ENCODE measurements at regions not wholly inside any gene's neighbourhood (a gene's known extent, or its start where the extent isn't known, plus 50 kb on each side); places are given as distances from the start of the nearest gene placed in this dataset.
"Not testable (repeated sequence)": the region's sequence is repeated elsewhere in the genome, so short reads cannot be mapped to it uniquely, and the experiment has no call there.

DNA sequence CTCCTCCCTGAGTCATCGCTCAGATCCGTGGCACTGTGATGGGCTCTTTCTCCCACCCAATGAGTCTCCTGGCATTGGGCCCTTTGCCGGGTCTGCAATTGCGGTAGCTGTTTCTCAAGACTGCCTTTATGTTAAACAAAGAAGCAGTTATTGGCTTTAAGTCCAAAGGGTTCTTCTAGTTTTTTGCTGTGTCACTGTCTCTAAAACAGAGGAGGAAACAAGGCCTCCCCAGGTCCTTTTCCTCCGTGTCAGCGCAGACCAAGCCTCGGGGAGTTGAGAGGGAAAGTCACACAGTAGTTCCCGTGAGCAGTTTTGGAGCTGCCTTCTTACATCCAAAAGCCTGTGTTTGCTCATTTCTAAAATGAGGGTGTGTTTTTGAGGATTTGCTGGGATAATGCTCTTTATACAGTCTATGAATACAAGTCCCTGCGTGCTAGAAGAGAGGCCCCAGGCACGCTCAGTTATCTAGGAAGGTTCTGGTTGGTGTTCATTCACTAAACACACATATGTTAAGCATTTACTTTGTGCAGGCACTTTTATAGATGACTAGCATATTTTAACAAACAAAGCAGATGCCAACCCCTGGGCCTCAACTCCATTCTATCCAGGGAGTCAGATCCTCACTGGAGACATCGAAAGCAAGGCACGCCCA lies 126.0 kb upstream of the PZP start:
- peak; percentile 19 for DNase-seq

DNA sequence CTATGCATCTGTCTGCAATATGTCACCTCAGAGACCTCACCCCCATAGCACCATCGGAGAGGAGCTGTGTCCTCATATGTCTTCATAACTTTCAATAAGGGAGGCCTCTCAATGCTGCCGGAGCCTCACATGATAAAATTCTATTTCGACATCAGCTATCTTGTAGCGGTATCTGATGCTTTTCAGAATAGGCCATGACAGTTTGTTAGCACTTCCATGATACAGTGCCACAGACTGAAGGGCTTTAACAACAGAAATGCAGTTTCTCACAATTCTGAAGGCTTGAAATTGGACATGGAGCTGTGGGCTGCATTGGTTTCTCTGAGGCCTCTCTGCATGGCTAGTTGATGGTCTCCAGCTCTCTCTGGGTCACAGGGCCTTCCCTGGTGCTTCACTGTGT lies 125.0 kb upstream of the PZP start:
- DNase-seq = no peak

DNA sequence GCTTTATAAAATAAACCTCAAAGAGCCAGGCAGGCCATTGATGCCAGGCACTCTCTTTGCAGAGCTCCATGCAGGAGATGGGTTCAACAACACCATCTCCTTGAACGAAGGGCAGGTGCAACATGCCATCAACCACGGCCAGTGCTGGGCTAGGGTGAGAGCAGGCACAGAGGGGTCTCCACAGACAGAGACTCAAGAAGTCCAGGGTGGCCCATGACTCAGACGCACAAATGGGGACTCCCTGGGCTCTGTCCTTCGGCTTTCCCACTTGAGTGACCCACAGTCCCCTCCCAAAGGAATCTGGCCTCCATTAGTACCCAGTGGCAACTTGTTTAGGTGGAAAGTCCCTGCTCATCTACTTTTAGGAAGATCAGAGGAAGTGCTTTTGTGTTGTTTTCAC lies 124.4 kb upstream of the PZP start:
- DNase-seq = no peak

DNA sequence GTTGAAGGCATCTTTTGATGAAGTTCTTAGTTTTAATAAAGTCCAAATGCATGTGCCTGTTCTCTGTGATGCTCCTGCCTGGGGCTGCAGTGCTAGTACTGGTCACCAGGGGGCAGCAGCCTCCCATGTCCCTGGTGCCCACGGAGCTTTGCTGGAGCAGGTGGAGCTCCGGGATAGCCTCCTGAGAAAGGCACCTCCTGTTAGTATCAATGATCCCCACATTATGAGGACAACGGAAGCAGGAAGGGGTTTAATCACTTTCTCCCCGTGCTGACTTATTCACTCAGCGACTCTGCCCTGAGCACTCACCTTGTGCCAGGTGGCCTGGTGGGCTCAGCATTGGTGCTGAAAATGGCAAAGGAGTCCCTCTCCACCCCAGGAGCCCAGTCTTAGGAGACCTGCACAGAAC lies 123.0 kb upstream of the PZP start:
- peak; percentile 53 for DNase-seq

DNA sequence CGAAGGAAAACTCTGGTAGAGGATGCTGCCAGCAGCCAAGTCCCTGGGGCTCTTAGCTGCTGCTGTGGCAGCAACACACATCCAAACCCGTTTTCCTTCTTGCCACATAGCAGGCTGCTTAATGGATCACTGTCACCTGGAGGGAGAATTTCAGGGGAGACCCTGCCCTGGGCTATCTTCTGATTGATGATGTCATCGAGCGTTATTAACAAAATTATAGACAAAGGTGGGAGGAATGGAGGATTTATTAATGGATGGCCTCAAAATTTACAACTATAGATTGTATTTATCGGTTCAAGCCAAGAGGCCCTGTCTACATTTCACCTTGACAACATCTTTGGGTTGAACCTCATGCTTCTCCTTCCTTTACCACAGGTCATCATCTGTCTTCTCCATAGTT lies 120.8 kb upstream of the PZP start:
- DNase-seq = no peak

DNA sequence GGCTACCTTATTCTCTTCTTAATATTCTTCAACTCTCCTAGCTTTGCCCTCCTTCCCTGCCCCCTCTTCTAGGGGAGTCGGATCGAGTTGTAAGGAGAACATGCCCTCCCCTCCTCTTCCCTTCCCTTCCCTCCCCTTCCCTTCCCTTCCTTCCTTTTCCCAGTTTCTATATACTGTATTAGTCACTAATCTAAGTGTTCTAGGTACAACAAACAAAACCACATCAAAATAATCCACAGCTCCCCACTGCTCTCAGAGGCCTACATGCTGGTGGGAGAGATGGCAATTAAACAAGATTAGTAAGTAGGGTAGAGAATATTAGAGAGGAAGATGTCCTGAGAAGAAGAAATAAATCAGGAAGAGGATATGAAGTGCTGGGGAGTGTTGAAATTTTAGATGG lies 119.9 kb upstream of the PZP start:
- no peak for DNase-seq

DNA sequence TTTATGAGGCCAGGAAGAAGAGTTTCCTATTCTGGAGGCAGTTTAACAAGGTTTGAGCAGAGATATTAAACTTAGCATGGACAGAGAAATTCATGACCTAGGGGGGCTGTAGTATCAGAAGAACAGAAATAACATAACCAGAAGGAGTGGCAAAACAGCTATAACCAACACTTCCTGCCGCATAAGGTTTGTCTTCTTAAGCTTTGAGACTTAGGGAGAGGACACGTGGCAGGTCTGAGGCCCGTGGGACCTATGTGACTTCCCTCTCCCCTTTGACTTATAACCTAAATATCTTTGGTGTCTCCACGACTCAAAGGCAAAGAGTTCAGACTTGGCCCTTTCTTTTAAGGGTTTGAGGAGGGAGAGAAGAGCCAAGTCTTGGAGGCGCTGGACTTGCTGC lies 119.1 kb upstream of the PZP start:
- DNase-seq = no peak

DNA sequence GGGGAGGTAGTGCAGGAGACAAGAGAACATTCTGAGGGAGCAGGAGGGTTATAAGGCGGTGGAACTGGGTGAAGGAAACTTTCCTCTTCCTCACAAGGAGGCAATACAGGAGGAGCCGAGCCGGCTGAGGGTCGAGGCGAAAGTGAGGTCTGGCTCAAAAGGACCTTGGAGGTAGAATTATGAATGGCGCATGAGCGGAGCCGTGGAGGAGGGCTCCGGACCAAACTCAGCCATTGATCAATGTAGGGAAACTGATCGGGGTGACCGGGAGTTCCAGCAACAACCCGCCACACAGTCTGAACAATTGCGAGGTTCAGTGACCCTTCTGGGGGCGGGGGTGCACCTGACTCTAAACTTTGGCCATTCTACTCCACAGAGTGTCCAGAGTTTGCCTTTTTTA lies 118.7 kb upstream of the PZP start:
- DNase-seq = not testable (repeated sequence)

DNA sequence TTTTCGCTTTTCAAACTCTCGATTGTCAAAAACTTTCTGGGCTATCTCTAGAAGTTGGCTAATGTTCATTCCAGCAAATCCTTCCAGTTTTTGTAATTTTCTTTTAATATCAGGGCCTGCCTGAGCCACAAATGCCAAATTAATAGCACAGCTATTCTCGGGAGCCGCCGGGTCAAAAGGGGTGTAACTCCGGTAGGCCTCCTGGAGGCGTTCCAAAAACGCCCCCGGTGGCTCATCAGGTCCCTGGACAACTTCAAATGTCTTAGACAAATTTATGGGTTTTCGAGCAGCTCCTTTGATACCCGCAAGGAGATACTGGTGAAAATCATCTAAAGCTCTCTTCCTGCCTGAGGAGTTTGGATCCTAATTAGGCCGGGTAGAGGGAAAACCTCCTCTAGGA lies 117.9 kb upstream of the PZP start:
- no peak for DNase-seq

DNA sequence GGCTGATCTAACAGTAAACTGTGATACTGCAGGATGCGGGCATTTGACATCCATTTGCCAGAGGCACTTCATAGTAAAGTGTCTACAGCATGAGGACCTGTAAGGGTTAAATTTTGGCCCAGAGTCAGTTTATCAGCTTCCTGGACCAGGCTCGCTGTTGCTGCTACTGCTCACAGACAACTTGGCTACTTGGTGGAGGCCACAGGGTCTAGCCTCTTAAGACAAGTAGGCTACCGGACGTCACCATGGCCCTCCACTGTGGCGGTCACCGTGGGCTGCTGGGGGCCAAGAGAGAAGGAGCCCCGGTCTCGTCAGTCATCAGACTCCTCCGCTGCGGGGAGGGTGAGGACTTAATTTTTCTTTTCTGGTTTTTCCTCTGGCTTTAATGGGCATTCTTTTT lies 117.3 kb upstream of the PZP start:
- DNase-seq = no peak

DNA sequence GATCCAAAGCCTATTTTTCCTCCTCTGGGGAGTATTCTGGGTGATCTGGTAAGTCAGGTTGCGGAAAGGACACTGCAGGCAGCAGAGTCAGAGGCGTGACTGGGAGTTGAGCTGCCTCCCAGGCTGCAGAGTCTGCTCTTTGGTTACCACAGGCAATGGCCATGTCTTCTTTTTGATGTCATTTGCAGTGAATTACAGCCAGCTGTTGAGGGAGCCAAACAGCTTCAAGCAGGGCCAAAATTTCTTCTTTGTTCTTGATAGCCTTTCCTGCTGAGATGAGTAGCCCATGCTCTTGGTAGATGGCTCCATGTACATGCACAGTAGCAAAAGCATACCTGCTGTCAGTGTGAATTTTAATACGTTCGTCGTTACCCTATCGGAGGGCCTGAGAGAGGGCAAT lies 116.6 kb upstream of the PZP start:
- DNase-seq = no peak

DNA sequence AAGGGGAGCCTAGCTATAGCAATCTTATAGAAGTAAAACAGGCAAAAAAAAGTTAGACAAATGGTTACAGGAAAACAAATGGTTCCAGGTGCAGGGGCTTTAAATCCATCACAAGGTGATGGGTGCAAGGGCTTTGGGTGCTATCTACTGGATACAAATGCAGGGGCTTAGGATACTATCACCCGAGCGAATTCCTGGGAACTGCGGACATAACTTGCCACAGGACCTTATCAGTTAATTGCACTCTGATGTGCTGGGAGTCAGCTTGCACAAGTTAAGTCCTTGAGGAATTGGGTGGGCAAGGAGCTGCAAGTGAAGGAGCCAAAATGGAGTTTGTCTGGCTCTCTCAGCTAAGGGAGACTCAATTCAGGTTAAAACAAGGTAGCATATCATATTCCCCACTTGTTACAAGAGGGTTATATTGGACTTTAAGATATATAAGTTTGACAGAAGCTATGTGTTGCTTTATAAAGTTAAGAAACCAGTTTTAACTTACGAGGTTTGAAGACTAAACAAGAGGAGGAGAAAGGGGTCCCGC lies 115.0 kb upstream of the PZP start:
- DNase-seq = no peak

DNA sequence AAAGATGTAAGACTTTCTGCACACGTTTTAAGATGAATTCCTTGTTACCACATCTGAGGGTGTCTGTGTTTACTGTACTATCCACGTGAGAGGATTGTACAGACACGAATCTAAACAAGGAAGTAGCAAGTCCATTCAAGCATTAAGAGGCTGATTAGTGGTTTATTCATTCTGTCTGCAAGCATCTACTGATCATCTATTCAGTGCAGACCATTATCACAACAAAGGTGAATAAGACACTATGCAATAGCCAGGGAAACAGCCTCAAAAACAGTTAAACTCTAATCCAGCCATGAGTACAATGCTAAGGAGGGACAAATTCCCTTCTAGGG lies 111.6 kb upstream of the PZP start:
- DNase-seq = no peak

DNA sequence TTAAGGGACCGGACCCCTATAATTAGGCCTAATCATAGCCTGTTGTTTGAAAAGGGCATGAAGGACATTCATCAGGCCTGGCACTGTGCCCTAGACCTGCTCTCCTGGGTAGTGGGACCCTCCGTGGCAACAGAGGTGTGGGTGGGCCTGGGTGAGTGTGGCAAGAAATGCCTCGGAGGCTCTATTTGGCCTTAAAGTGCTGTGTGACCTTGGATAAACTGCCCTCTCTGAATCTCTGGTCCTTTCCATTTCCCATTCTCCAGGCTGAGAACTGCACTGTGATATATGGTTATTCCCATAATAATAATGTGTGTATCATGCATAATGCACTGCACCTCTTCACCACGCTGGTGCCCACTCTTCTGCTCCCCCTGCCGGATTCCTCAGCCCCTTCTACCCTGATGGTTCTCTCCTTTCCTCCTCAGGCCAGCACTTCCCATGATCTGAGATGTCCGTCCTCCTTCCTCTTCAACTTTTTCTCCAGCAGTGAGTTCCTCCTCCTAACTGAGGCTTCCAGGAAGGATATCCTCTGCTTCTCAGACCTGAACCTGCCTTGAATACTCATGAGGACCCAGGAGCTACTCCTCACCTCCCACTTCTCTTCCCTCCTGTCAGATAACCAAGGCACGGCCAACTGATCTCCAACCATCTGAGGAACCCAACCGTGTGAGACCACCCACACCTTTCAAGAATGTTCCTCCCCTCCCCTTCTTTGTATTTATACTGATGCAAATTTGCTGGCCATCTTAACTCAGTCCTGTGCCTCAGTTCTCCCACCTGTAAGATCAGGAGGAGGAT lies 111.0 kb upstream of the PZP start:
- DNase-seq = no peak

DNA sequence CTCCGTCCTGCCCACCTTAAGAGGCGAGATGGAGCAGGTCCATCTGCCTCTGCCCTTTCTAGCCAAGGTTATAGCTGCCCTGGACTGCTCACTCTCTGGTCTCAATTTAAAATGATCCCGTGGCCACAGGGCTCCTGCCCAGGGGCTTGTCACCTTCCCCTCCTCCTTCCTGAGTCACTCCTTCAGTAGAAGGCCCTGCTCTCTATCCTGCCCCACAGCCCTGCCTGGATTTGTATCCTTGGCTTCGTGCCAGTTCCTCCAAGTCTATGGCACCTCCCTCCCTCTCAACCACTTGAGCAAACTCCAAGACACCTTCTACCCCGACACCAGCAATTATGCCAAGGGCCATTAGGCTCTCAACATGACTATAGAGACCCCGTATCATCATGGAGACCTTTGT lies 105.3 kb upstream of the PZP start:
- not testable (repeated sequence) for DNase-seq

DNA sequence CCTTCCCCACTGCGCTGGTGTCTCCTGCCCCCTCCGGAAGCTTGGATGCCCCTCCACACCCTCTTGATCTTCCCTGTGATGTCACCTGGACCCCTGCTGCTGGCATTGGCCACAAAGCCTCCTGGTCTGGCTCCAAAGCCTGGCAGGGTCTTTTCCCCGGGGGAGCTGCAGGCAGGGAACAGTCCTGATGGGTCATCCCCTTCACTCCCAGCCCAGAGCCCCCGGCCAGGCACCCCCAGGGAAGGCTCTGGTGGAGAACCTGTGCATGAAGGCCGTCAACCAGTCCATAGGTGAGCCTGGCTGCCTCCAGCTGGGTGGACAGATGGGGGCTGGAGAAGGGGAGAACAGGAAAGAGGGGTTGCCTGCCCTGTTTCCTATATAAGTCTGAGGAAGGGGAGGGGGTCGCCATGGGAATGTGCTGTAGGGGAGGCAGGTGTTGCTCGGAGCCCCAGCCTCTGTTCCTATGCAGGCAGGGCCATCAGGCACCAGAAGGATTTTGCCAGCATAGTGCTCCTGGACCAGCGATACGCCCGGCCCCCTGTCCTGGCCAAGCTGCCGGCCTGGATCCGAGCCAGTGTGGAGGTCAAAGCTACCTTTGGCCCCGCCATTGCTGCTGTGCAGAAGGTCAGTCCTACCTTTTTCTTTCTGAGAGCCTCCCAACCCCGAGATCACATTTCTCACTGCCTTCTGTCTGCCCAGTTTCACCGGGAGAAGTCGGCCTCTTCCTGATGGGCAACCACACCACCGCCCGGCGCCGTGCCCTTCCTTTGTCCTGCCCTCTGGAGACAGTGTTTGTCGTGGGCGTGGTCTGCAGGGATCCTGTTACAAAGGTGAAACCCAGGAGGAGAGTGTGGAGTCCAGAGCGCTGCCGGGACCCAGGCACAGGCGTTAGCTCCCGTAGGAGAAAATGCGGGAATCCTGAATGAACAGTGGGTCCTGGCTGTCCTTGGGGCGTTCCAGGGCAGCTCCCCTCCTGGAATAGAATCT lies 104.5 kb upstream of the PZP start:
- DNase-seq = not testable (repeated sequence)

DNA sequence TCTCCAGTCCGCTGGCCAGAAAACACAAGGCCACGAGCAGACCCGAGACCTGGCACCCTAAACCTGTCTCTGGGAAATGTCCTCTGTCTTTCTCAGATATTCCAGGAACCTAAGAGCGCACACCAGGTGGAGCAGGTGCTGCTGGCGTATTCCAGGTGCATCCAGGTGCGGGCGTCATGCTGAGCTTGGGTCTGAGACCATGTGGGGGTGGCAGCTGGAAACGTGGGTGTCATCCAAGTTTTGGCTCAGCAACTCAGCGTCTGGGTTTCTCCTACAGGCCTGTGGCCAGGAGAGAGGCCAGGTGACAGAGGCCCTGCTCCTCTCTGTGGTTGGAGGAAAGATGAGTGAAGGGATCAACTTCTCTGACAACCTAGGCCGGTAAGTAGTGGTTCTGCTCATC lies 103.3 kb upstream of the PZP start:
- DNase-seq = not testable (repeated sequence)

DNA sequence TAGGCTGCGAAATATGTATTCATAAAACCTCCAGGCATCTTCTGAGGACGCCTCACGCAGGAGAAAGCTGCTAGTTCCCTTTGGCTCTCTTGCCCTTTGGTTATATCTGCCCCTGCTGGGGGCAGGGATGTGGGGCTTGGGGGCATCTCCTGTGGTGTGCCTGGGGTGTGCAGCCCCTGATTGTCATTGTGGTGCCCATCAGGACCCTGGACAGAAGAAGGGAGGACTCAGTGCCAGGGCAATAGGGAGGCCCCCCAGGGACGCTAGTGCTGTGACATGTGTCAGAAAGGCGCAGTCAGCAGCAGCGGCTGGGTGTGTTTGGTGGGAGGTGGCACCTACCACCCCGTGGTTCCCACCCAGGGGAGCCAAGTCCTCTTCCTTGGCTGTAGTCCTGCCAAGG lies 102.5 kb upstream of the PZP start:
- DNase-seq = not testable (repeated sequence)

DNA sequence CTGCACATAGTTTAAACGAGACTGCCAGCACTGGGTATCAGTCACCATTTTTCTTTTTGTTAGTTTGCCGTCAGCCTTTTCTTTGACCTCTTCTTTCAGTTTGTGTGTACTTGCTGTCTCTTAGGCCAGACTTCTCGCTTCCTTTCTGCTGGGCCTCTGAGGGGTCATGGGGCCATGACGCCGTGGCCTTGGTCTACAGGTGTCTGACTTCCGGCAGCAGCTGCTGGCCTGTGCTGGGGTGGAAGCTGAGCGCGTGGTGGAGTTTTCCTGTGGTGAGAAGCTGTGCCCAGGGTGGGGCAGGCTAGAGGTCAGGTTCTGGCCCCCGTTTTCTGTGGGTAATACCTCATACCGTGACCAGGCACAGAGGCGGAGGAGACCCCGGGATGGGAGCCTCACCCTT lies 101.6 kb upstream of the PZP start:
- not testable (repeated sequence) for DNase-seq

DNA sequence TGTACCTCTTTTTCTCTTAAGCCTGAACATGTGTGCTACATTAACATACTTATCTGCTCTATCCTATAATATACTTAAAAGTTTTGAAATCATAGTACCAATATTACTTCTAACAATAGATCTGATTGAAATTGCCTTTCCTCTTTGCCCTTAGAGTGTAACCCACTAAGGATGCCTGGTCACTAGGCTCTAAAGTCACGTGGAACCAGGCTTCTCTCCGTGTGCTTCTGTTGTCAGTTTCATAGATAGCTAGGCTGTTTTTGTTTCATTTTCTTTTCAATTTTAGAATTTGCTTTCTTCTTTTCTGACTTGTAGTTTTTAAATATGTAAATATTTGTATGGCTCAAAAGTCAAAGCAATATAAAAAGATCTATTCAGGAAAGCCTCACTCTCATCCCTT lies 100.5 kb upstream of the PZP start:
- DNase-seq = not testable (repeated sequence)

DNA sequence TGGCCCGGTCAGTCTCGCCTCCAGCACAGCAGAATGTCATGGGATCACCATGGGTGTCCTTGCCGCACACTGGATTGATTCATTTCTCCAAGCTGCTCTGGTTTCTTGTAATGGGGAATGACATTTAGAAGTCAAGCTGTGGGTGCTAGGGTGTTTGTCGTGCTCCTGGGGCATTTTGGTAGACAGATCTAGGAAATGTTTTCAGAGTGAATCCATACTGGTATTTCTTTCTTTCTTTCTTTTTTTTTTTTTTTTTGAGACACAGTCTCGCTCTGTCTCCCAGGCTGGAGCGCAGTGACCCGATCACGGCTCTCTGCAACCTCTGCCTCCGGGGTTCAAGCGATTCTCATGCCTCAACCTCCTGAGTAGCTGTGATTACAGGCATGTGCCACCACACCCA lies 100.0 kb upstream of the PZP start:
- DNase-seq = not testable (repeated sequence)

DNA sequence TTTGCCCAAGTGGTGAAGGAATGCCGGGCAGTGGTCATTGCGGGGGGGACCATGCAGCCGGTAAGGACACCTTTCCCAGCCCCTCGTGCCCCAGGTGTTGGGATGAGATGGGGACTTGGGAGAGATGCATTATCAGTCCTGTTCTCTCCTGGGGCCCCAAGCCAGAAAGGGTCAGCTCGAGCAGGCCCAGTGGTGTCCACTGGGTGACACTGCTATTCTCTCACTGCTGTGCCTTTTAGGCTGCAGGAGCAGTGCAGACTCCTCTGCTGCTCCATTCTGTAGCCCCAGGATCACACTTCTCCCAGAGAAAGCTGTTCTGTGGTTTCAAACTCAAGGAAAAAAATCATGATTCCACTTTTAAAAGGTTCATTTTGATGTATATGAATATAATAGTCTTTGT lies 99.1 kb upstream of the PZP start:
- DNase-seq = not testable (repeated sequence)

DNA sequence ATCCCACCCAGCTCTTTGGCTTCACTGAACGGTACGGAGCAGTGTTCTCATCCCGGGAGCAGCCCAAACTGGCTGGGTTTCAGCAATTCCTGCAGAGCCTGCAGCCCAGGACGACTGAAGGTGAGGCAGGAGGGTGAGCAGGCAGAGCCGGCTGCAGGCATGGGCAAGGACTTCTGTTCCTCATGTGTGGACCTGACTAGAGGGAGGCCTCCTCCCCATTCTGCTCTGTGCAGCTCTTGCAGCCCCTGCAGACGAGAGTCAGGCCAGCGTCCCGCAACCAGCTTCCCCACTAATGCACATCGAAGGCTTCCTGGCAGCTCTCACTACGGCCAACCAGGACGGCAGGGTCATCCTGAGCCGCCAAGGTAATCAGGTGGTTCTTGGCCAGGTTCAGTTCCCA lies 97.8 kb upstream of the PZP start:
- DNase-seq = not testable (repeated sequence)
